Activated CD4-positive, alpha-beta T cell treated with anti-CD3 and anti-CD28 coated beads for 4 hours (primary cell): ENCODE measurements at regions not wholly inside any gene's neighbourhood (a gene's known extent, or its start where the extent isn't known, plus 50 kb on each side); places are given as distances from the start of the nearest gene placed in this dataset.

Experiments used
- DNase-seq, 2 donors: peaks; one replicate each; pipeline ENCODE4 v3.0.0-alpha.2; 2020

DNA sequence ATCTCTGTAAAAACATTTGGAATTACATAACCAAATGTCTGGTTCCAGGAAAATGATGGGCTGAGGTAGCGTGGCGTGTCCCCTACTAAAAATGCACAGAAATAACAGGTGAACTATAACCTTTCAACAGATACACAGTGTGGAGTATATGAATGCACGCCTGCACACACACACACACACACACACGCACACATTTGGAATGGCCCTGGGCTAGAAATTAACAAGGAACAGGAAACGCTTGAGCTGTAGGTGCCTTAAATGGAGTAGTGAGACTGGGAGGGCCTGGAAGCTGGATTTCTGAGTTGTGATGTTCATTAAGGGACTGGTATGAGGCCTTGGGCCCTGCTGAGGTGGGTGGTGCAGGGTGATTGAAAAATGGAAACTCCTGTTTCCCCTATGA is 246.5 kb upstream of the C1orf174 start:
- no peak for DNase-seq

DNA sequence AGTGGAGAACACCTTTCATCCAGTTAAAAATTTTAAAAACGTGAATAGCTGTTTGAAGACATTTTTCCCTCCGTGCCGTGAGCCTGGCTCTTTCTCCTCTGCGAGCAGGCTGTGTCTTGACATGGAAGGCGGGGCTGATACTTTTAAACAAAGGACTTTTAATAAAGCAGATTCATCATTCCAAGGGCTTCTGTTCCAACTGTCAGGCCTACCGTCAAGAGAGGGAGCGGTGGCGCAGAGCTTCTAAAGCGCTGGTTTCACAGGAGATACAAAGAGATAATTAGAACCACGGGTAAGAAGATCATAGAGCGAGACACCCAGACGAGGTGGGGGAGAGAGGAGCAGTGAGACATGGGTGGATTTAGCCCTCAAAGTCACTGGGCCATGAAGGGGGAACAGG is 247.4 kb upstream of the C1orf174 start:
- DNase-seq = no peak

DNA sequence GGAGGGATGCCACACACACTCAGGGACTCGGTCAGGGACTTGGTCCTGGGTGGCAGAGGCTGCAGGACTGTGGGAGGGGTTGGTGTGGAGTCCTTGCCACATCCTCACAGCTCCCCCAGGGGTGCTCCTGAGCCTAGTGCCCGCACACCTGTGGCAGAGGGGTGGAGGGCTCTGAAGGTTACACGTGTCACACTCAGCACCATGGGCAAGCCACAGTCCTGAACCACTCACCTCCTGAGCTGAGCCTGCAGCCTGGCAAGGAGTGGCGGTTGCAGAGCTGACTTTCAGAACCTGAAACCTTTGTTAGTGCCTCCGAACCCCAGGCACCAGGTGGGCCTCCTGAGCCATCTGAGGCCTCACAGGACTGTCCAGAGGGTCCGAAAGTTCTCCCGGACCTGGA is 249.2 kb upstream of the C1orf174 start:
- no peak for DNase-seq

DNA sequence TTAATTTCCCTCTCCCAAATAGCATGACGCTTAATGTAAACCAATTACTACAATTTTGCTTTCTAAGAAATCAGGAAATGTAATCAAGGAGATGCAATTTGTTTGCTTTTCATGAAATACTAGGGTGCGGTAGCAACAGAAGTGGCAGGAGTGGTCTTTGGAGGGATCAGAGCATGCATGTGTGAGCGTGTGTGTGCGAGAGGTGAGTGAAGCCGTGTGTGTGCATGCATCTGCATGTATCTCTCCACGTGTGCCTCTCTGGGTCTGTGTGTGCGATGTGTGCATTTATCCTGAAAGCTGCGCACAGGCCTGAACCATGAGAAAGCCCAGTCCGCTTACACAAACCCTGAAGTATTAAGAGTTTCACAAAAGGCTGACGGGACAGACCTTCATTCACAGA is 249.8 kb upstream of the C1orf174 start:
- no peak for DNase-seq

DNA sequence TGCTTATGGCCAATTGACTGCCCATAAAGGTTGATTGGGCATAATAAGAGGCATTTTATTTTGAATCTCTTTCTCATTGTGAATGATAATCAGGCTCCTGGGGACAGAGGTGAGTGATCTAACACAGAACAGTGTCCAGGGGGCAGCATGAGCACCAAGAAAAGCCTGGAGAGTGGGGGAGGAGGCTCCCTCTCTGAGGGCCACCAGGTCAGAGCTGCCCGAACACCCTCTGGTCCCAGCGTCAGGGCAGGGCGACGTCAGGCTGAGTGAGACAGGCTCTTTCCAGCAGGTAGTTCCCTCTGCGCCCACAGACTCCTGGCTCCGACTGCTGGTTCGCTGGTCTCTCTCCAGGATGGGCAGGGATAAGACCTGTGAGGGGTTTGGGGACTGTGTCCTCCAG is 250.2 kb upstream of the C1orf174 start:
- DNase-seq = no peak

DNA sequence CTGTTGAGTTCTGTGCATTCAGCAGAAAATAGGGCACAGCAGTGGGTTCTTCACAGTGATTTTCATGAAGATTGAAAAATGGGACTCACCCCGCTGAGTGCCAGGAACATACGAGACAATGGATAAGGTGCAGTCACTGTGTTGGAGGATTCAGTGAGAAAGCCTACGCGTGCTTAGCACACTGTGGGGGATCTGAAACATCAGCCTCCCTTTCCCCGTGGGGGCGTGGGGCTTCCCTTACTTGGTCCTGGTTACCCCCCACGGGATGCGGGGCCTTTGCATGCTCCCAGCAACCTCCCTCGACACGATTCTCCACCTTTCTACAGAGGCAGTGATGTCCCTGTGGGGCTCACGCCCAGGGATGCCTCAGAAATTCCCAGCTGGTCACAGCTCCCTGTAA is 252.2 kb upstream of the C1orf174 start:
- no peak for DNase-seq

DNA sequence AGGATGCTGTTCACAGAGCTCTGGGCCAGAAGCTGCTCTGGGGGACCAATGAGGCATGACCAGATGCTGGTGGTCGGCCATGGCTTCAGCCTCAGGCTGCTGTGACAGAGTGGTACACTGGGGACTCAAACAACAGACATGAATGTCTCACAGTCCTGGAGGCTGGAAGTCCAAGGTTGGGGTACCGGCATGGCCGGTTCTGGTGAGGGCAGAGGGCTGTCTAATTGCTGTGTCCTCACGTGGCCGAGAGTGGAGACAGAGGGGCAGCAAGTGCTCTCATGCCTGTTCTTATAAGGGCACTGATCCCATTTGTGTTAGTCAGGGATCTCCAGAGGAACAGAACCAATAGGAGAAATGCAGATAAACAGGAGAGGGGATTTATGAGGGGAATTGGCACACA is 253.5 kb upstream of the C1orf174 start:
- DNase-seq = no peak

DNA sequence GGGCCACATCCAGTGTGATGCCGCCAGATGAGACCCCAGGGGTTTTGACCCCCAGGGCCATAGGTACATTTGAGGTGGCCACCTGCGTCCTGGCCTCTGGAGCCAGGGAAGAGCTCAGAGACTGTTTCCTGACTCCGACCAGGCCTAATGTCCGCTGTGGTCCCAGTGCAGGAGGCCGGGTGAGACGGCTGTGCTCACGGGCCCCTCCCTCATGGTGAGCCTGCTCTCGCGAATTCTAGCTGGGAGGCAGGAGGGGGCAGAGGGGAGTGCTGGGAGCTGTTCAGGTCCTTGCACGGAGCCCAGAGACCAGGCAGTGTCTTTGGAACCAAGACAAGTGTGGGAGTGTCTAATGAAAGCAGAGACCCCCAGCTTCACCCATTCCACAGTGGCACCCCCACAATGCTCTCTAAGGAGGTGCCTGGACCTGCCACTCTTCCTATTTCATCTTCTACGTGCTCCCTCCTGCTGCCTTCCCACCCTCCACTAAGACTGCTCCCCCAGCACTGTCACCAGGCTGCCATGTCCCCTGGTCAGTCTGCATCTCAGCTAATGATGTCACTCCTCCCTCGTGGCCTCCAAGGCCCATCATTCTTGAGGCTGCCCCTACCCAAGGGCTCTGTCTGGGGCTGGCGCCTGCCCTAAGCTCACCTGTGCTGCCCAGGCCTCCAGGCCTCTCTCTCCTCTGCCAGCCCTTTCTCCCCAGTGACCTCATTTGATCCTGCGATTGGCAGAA is 256.3 kb upstream of the C1orf174 start:
- no peak for DNase-seq

DNA sequence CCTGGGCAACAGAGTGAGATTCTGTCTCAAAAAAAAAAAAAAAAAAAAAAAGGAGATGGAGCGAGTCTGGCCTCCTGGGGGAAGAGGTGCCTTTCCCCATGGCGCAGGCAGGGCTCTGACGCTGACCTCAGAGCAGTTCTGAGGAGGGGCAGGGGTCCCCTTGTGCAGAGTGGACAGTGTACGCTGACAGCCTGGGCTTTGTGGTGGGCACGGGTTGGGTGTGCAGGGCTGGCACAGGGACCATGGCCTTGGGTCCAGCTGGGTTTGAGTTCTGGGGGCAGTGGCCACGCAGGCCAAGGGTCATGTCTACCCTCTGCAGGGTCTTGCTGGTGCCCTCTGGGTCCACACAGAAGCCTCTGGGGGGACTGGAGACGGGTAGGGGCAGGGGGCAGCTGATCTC is 260.1 kb upstream of the C1orf174 start:
- DNase-seq = no peak

DNA sequence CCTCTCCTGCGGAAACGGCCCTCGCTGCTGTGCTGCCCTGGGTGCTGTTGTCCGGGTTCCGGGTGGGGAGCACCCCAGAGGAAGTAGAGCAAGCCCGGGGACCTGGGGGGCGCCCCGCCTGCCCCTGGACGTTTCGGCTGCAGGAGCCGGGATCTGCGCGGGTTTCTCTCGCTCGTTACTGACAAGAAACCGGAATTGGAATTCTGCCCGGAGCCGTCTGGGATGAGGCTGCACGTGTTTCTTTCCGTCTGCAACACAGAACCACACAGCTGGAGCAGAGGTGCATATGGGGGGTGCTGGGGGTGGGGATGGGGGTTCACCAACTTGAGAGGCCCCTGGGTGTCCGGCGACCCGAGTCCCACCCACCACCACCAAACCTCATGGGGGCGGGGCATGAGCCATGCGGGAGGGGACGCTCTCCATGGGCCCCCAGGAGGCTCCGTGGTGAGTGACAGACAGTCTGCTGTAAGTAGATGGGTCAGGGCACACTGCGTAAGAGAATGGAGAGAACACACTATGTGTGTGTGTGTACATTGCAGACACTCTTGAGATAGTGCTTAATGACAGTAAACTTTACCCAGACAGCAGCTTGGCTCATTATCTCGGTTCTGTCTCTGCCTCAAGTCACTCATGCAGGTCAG is 261.4 kb upstream of the C1orf174 start:
- no peak for DNase-seq

DNA sequence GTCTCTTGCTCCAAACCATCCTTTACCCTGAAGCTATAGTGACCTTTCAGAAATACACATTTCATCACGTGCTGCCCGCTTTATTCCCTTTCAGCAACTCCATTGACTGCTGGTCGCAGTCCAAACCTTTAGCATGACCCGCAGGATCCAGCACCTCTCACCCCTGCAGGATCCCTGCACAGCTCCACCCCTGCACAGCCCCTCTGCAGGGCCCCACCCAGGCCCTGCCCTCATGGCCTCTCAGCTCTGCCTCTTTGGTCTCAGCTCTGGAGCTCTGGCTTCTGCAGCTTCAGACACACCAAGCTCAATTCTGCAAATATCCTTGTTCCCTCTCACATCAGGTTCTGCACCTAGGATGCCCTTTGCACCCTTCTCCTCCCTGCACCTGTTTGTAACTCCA is 264.9 kb upstream of the C1orf174 start:
- no peak for DNase-seq

DNA sequence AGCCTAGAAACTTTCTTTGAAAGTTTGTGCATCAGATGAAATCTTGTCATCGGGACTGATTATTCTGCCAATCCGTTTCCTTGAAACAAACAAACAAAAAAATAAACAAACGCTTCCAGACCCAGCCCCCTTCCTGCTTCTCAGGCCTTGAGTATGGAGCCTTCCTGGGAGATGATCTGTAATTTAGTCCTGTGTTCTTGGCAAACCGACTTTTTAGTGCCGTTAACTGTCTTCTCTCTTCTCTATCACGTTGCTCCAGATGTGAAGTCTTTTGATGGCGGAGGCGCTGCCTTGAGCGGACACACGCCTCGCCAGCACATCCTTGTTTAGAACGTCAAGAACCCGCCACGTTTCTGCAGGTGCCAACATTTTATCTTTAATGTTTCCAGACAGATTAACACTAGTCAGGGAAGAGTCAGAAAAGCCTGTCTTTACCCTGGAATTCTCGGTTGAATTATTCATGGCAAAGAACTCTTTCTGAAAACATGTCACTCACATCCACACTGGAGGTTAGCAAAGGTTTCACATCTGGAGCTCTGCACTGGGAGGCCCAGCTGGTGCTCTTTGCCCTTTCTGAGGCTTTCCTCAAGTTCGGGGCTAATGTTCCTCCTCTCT is 265.7 kb upstream of the C1orf174 start:
- no peak for DNase-seq

DNA sequence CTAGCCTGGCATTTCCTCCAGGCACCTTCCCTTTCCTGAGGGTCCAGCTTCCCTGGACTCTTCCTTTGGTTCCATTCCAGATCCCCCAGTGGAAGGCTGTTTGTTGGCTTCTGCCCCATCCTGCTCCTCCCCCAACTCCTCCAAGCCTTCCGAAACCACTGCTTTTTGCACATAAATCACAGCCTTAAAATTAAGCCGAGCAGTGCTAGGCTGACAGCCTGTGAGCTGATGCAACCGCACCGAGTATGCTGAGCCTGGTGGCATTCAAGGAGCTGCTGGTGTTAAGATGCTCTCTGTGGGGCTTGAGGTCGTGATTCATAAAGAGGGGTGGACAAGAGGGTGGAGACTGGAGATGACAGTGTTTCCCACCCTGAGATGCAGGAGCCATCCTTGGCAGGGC is 266.6 kb upstream of the C1orf174 start:
- no peak for DNase-seq

DNA sequence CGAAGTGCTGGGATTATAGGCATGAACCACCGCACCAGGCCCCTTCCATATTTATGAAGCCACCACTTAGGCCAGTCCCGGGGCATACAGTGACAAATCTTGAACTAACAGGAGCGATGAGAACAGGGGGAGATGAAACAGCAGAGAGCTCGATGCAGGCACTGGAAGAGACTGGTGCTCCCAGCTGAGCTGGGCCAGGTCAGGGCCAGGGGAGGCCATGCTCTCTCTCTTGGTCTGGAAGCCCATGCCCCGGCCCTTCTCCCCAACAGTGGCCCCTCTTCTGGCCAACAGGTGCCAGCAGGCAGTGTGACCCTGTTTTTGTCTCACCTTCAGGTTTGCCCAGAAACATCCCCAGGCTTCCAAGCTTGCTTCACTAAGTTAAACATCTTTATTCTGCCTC is 269.9 kb upstream of the C1orf174 start:
- DNase-seq = no peak

DNA sequence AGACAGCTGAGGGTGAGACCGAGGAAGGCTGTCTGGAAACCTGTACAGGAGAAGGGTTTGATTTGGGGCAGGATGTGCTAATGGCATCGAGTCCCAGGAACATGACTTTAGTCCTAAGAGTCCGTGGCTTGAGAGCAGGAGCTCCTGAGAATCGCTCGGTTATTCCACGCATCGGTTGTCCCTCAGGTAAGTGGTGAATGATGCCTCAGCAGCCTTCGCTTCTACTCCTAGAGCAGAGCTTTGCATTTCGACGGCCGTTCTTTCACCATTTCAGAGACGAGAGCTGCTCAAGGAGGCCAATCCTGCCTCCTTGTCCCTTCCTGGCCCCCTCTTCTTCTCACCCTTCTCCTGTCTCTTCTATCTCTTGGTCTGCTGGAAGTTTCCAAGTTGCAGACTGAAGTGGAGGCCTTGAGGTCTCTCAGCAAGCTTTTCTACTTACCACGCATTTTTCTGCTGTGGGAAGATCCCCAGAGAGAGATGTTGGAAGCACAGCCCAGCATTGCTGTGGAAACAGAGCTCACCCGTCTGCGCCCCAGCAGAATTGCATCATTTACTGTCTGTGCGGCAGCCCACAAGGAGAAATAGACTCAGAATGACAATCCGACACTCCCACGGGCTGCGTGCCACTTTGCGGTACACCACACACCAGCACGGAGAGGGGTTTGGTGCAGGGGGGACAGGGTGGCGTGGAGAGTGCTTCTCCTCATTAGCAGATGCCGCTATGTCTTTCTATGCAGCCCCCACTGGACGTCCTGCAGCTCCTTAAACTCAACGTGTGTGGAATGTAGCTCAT is 270.7 kb upstream of the C1orf174 start:
- DNase-seq = no peak

DNA sequence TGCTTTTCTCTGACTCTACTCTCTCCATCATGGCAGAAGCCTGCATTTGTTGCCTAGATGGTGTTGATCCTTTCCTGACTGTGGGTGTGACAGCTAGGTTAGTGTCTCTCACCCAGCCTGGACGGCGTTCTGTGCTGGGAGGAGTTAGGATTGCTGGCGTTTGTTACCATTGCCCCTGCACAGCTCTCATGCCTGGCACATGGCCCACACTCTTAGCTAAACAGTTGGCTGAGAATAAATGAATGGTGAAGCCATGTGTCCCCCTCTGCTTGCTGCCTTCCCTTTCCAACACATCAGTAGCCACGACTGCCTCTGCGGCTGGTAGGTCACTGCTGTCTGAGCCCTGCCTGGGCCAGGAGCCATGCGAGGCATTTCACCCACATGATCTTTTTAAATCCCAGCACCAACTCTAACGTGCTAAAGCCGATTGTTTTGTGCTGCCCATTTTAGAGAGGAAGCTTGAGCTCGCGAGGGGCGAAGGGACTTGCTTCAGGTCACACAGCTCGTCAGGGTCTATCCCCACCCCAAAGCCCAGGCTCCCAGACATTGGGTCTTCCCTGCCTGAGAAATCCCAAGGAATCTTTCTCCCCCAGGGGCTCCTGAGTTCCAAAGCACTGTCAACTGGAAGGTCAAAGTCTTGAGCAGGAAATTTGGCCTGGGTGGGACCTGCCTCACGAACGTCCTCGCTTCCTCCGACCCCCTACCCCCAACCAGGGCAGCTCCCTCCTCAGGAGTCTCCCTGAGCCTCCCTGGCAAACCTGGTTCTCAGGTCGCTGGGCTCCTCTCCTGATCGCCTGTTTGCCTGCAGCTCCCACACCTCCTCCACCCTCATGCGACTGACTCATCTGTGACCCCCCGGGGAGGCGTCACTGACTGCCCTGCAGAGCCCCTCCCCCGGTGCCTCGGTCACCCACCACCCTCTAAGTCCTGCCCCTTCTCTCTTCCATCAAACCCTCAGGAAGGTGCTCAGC is 271.7 kb upstream of the C1orf174 start:
- no peak for DNase-seq

DNA sequence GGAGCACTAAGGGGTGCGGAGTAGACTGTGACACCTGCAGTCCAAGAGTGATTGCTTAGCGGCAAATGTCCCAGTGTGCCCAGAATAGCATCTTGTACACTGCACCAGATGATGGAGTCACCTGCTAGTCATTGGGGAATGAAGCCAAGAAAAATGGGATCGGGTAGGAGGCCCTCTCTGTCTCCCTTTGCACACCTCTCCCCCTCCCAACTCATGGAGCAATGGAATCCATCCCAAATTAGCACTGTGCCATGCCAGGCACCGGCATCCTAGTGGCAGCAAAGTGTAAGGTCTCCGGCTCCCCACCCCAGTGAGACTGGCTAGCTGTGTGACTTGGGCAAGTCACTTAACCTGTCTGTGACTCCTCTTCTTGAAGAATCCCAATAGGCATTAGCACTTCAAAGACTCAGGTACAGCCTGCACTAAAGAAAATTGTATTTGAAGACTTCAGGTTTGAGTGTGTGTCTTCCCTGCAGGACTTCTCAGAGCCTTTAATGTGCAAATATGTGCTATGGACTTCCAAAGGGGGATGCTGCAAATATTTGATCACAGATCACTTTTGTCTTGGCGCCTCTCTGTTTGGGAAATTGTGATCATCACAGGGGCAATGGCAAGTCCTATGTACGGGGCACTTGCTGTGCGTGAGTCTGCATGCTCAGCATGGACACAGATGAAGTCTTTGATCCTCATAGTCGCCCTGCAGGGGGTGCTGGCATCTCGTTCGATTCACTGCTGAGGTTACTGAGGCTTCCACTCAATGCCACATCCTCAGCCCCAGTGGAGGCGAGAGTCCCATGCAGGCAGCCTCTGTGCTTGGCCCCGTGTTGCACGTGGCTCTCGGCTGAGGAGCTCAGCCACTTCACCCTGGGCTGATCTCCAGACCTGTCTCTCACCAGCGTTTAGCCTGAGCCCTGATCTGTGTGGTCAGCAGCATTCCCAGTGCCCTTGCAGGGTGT is 272.9 kb upstream of the C1orf174 start:
- DNase-seq = no peak

DNA sequence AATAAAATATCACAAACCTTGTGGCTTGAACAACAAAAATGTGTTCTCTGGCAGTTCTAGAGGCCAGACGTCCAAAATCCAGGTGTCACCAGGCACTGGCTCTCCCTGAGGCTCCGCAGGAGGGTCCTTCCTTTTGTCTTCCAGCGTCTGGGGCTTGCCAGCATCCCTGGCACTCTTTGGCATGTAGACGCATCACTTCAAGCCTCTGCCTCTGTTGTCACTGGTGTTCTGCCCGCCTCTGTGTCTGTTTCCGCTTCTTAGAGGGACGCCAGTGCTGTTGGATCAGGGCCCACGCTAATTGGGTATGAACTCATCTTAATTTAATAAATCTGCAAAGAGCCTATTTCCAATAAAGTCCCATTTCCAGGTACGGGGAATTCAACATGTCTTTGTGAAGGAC is 273.7 kb upstream of the C1orf174 start:
- no peak for DNase-seq

DNA sequence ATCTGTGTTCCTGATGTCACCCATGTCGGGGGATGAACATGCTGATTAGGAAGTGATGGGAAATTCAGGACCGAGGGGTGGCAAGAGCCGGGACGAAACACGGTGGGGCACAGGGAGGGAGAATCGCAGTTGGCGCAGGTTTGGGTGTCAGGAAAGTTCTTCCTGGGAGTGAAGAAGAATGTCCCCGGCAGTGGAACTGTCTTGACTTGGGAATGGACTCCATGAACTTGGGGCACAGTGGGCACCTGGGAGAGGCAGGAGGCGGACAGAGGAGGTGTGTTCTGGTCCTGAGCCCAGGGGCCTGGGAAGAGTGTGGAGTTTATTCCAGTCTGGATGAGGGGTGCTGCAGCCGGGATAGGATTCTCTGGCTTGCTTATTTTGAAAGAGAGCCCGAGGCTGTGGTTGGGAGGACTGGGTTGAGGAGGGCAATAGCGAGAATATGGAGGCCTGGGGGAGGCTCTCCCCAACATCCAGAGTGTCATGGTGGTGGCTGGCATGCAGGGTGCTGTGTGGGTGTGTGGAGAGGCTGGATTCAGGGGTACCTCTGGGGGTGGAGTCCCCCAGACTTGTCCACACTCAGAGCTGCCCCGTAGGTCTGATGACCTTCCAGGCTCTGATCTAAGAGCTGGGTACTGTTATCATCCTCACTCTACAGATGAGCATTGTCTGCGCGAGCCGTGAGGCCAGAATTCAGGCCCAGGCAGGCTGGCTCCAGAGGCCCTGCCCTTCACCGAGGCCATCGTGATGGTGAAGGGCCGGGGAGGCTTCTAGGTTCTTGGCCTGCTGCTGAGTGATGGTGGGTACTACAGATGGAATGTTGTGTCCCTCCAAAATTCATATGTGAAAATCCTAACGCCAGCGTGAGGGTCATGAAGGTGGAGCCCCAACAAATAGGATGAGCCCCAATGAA is 274.5 kb upstream of the C1orf174 start:
- DNase-seq = no peak
